NCI-H460 (cell line): ENCODE measurements at regions not wholly inside any gene's neighbourhood (a gene's known extent, or its start where the extent isn't known, plus 50 kb on each side); places are given as distances from the start of the nearest gene placed in this dataset.
"Not testable (repeated sequence)": the region's sequence is repeated elsewhere in the genome, so short reads cannot be mapped to it uniquely, and the experiment has no call there.

Source experiments
- DNase-seq: peaks from one replicate; pipeline ENCODE4 v3.0.0-alpha.2; 2016; ENCODE audit warnings: low read depth; ENCODE audit errors: extremely low read depth

GRCh38 chr12:58068706-58069105, 127.3 kb downstream of the ATP23 start:
- DNase-seq, result no peak

GRCh38 chr12:58069268-58069963, 128.0 kb downstream of the ATP23 start:
- DNase-seq, result no peak

- DNase-seq, result no peak
Observed at GRCh38 chr12:58071994-58072393, 130.6 kb downstream of the ATP23 start.

- no peak for DNase-seq
Observed at GRCh38 chr12:58074259-58074658, 132.9 kb downstream of the ATP23 start.

GRCh38 chr12:58079806-58080205, 138.4 kb downstream of the ATP23 start:
- DNase-seq, result no peak

GRCh38 chr12:58081488-58081887, 140.1 kb downstream of the ATP23 start:
- no peak for DNase-seq

- no peak for DNase-seq
Observed at GRCh38 chr12:58082996-58083395, 141.6 kb downstream of the ATP23 start.

- no peak for DNase-seq
Observed at GRCh38 chr12:58086006-58086405, 144.6 kb downstream of the ATP23 start.

GRCh38 chr12:58086930-58087329, 145.6 kb downstream of the ATP23 start:
- DNase-seq, result no peak

GRCh38 chr12:58087423-58088127, 146.2 kb downstream of the ATP23 start:
- no peak for DNase-seq

GRCh38 chr12:58089588-58089987, 148.2 kb downstream of the ATP23 start:
- no peak for DNase-seq

GRCh38 chr12:58090685-58091084, 149.3 kb downstream of the ATP23 start:
- no peak for DNase-seq

GRCh38 chr12:58095002-58095401, 153.6 kb downstream of the ATP23 start:
- no peak for DNase-seq

- no peak for DNase-seq
Observed at GRCh38 chr12:58097741-58098140, 156.4 kb downstream of the ATP23 start.

GRCh38 chr12:58099476-58099875, 158.1 kb downstream of the ATP23 start:
- no peak for DNase-seq

GRCh38 chr12:58104351-58104755, 163.0 kb downstream of the ATP23 start:
- DNase-seq, result no peak

- DNase-seq, result no peak
Observed at GRCh38 chr12:58105225-58106119, 164.1 kb downstream of the ATP23 start.

GRCh38 chr12:58106195-58106594, 164.8 kb downstream of the ATP23 start:
- no peak for DNase-seq

- DNase-seq, result no peak
Observed at GRCh38 chr12:58117201-58117600, 175.8 kb downstream of the ATP23 start.

GRCh38 chr12:58117667-58118066, 176.3 kb downstream of the ATP23 start:
- no peak for DNase-seq

- not testable (repeated sequence) for DNase-seq
Observed at GRCh38 chr12:58125761-58126160, 184.4 kb downstream of the ATP23 start.
